K562 (cell line): ENCODE measurements at regions not wholly inside any gene's neighbourhood (a gene's known extent, or its start where the extent isn't known, plus 50 kb on each side); places are given as distances from the start of the nearest gene placed in this dataset.

ENCODE experiments used
- ATAC-seq: fragments of 200-7000 bp; cut with Tn5 transposase; 3 replicates; pipeline ENCODE4 v1.9.1; 2020; ENCODE audit warnings: moderate library complexity
- BruUV-seq: library from RNA; stranded (reverse); fragments of 400-500 nt; replicated peaks from 2 replicates; lab custom pipeline; 2021; lab: Mats Ljungman, UMichigan
- CTCF ChIA-PET: fragments of 300-600 bp; formaldehyde crosslinking; extraction: SDS; loops from one replicate; lab custom pipeline; 2021; ENCODE audit warnings: low intra/inter-chr PET ratio; lab: Yijun Ruan, JAX
- POLR2A ChIA-PET: fragments of 300-600, 350-650 bp; sonication (Branson Sonifier 250); formaldehyde crosslinking; extraction: SDS; loops from one replicate; lab custom pipeline; 2021; ENCODE audit warnings: antibody characterized with exemption, inconsistent platforms; lab: Yijun Ruan, JAX
- DNase-seq, 4 experiments: peaks; one replicate each; pipeline versions ENCODE4 v3.0.0 to v3.0.0-alpha.2; 2011 to 2018; ENCODE audit warnings: low spot score in 3 of 4, mixed read lengths in 3 of 4; ENCODE audit errors: extremely low read depth in 1 of 4
- FAIRE-seq: peaks from 2 replicates; lab custom pipeline; 2011; peaks lifted over from hg19 to GRCh38; lab: Jason Lieb, UNC
- H2AFZ ChIP-seq: 2 replicates; pipeline ENCODE4 v1.6.0; 2011; ENCODE audit warnings: low read depth, low read length, control low read depth, inconsistent platforms
- H3K27ac ChIP-seq: fragments of 200-600 bp; 3 replicates; pipeline ENCODE4 v1.8.0; 2011; ENCODE audit warnings: low read depth, mild to moderate bottlenecking, control low read depth, inconsistent platforms, low read length, moderate library complexity, mixed read lengths; ENCODE audit errors: extremely low read depth
- H3K27me3 ChIP-seq, 2 experiments: fragments of 300-600 bp in 1 of 2; 2 replicates in 1 of 2; 3 replicates in 1 of 2; pipeline versions ENCODE4 v1.6.0 to v1.8.0; 2011; ENCODE audit warnings: inconsistent platforms in 2 of 2, low read length in 2 of 2, mild to moderate bottlenecking in 1 of 2, mixed read lengths in 1 of 2, moderate library complexity in 1 of 2; ENCODE audit not compliant: control insufficient read depth in 2 of 2, insufficient read depth in 2 of 2
- H3K36me3 ChIP-seq: fragments of 300-600 bp; 3 replicates; pipeline ENCODE4 v1.8.0; 2011; ENCODE audit warnings: mild to moderate bottlenecking, low read length, inconsistent platforms; ENCODE audit not compliant: control insufficient read depth, insufficient read depth
- H3K4me1 ChIP-seq, 2 experiments: fragments of 200-600 bp in 1 of 2; replicated peaks in 1 of 2; 2 replicates in 1 of 2; 3 replicates in 1 of 2; pipeline versions ENCODE4 v1.5.1 to v1.8.0; 2011; ENCODE audit warnings: inconsistent platforms in 2 of 2, low read length in 2 of 2, mild to moderate bottlenecking in 1 of 2, mixed read lengths in 1 of 2, moderate library complexity in 1 of 2; ENCODE audit not compliant: control insufficient read depth in 2 of 2, insufficient read depth in 2 of 2
- H3K4me2 ChIP-seq: 2 replicates; pipeline ENCODE4 v1.6.1; 2011; ENCODE audit warnings: low read length, control low read depth, inconsistent platforms, mixed read lengths; ENCODE audit not compliant: insufficient read depth
- H3K4me3 ChIP-seq: fragments of 200-600 bp; sonication (generic), shearing (Covaris generic); 2 replicates; pipeline ENCODE4 v1.5.1; 2016; ENCODE audit warnings: control low read depth, inconsistent platforms
- H3K79me2 ChIP-seq: fragments of 200-600 bp; 3 replicates; pipeline ENCODE4 v1.8.0; 2011; ENCODE audit warnings: low read length, inconsistent platforms; ENCODE audit not compliant: control insufficient read depth, insufficient read depth
- H3K9ac ChIP-seq, 2 experiments: 2 replicates each; pipeline versions ENCODE4 v1.6.0 to v1.6.1; 2011; ENCODE audit warnings: low read depth in 2 of 2, low read length in 2 of 2, control low read depth in 1 of 2, inconsistent platforms in 1 of 2, mild to moderate bottlenecking in 1 of 2, mixed read lengths in 1 of 2; ENCODE audit not compliant: insufficient read depth in 1 of 2
- H3K9me1 ChIP-seq: one replicate; pipeline ENCODE4 v1.6.0; 2011; ENCODE audit warnings: inconsistent platforms, mild to moderate bottlenecking, low read length, moderate library complexity; ENCODE audit not compliant: control insufficient read depth, insufficient read depth
- H3K9me3 ChIP-seq: replicated peaks from 2 replicates; pipeline ENCODE4 v1.5.1; 2011; ENCODE audit warnings: low read depth, low read length, inconsistent platforms; ENCODE audit not compliant: control insufficient read depth, insufficient read depth
- H4K20me1 ChIP-seq: replicated peaks from 2 replicates; pipeline ENCODE4 v1.6.1; 2011; ENCODE audit warnings: low read length, inconsistent platforms, mixed read lengths; ENCODE audit not compliant: control insufficient read depth, insufficient read depth
- BMI1 ChIP-seq: fragments of 150-350 bp; IDR thresholded peaks from 2 replicates; pipeline ENCODE4 v1.6.1; 2014; ENCODE audit warnings: low read length
- E2F3 ChIP-seq: fragments of 250-450 bp; sonication (Bioruptor Pico); IDR thresholded peaks from 2 replicates; pipeline ENCODE4 v1.4.0; 2020; ENCODE audit warnings: mild to moderate bottlenecking
- GABPB2 ChIP-seq: fragments of 250-450 bp; sonication (Bioruptor Pico); conservative IDR thresholded peaks from 2 replicates; pipeline ENCODE4 v1.5.1; 2021; ENCODE audit warnings: mild to moderate bottlenecking
- HDAC1 ChIP-seq, 2 experiments: fragments of 450-650 bp; IDR thresholded peaks; 2 replicates each; pipeline ENCODE4 v1.6.1; 2016 to 2017; ENCODE audit warnings: inconsistent platforms in 1 of 2, mild to moderate bottlenecking in 1 of 2, moderate library complexity in 1 of 2
- HDGF ChIP-seq: fragments of 450-650 bp; IDR thresholded peaks from 2 replicates; pipeline ENCODE4 v1.6.1; 2016
- KDM1A ChIP-seq, 2 experiments: fragments of 450-650 bp; IDR thresholded peaks; 2 replicates each; pipeline ENCODE4 v1.6.1; 2016; ENCODE audit warnings: mild to moderate bottlenecking in 2 of 2
- MTA2 ChIP-seq: fragments of 450-650 bp; IDR thresholded peaks from 2 replicates; pipeline ENCODE4 v1.6.1; 2016; ENCODE audit warnings: low read depth
- NR2C1 ChIP-seq, 2 experiments: fragments of 450-650 bp; IDR thresholded peaks; 2 replicates each; pipeline ENCODE4 v1.6.1; 2017; ENCODE audit warnings: mild to moderate bottlenecking in 2 of 2, antibody characterized with exemption in 1 of 2, inconsistent platforms in 1 of 2, missing compliant biosample characterization in 1 of 2, missing genetic modification characterization in 1 of 2
- NRF1 ChIP-seq, 2 experiments: fragments of 450-650 bp; IDR thresholded peaks in 1 of 2; conservative IDR thresholded peaks in 1 of 2; 2 replicates each; pipeline ENCODE4 v1.6.1; 2014; ENCODE audit warnings: mild to moderate bottlenecking in 2 of 2
- RBFOX2 ChIP-seq: fragments of 200-400 bp; formaldehyde crosslinking; IDR thresholded peaks from 2 replicates; pipeline ENCODE4 v1.6.1; 2017; ENCODE audit warnings: low read depth, mild to moderate bottlenecking, low read length, moderate library complexity
- RNF2 ChIP-seq: sonication (generic); IDR thresholded peaks from 2 replicates; pipeline ENCODE4 v1.6.1; 2016
- SOX6 ChIP-seq: fragments of 450-650 bp; IDR thresholded peaks from 2 replicates; pipeline ENCODE4 v1.6.1; 2014; ENCODE audit warnings: mild to moderate bottlenecking
- ZNF143 ChIP-seq: sonication (generic); formaldehyde crosslinking; IDR thresholded peaks from 2 replicates; pipeline ENCODE4 v1.9.0; 2022; ENCODE audit warnings: mild to moderate bottlenecking, missing genetic modification reagents
- ZNF592 ChIP-seq: fragments of 450-650 bp; IDR thresholded peaks from 2 replicates; pipeline ENCODE4 v1.6.1; 2017; ENCODE audit warnings: antibody characterized with exemption, mild to moderate bottlenecking
- ZSCAN29 ChIP-seq: fragments of 450-650 bp; IDR thresholded peaks from 2 replicates; pipeline ENCODE4 v1.6.1; 2017
- WGBS: fragments of 100-300 bp; shearing (Covaris generic); methylation state at CpG from one replicate; pipeline ENCODE4 v1.1.6; 2016; ENCODE audit warnings: low coverage, mixed read lengths; ENCODE audit not compliant: insufficient coverage; ENCODE audit errors: missing lambda C conversion rate; 5-methylcytosine and 5-hydroxymethylcytosine counted together
- in situ Hi-C: fragments of 300-500 bp; cut with MboI; formaldehyde crosslinking; loops from 4 replicates; pipeline ENCODE4 v1.15.0; 2018; ENCODE audit warnings: inconsistent platforms, mixed read lengths
- intact Hi-C: fragments of 100-400 bp; cut with micrococcal nuclease; formaldehyde crosslinking; loops from 2 replicates; pipeline ENCODE4 v1.14.2; 2022
- TF ChIP-seq, protein P1 (sequence below): fragments of 250-450 bp; sonication (Bioruptor Pico); IDR thresholded peaks from 2 replicates; pipeline ENCODE4 v1.8.0; 2021; ENCODE audit warnings: mild to moderate bottlenecking, moderate library complexity

- FAIRE-seq: no peak
- no peaks in the 10 kb centered on the region for H3K9me3 ChIP-seq
These were observed 374.7 kb downstream of the TCERG1L start for GRCh38 chr10:130936851-130937250.

More at GRCh38 chr10:130936851-130937250, 374.7 kb downstream of the TCERG1L start:
- no peak overlapping the region for H3K27ac ChIP-seq
- no peaks in the 10 kb centered on the region for H4K20me1 ChIP-seq
- no peak overlapping the region for H3K4me2 ChIP-seq
- no peaks in the 10 kb centered on the region for H3K79me2 ChIP-seq
- H3K4me3 ChIP-seq: no peak overlapping the region
- H3K9me1 ChIP-seq: no peaks in the 10 kb centered on the region
- in situ Hi-C loops: no loop called here
- no peaks in the 10 kb centered on the region for H3K4me1 ChIP-seq
- no peaks in the 10 kb centered on the region for H3K36me3 ChIP-seq
- no peak for DNase-seq
- H3K9ac ChIP-seq: no peak overlapping the region
- CTCF ChIA-PET: no interaction called here
- ATAC-seq: no peak
- H2AFZ ChIP-seq: no peak overlapping the region
- no peaks in the 10 kb centered on the region; a peak in 2 of 5 replicates for H3K27me3 ChIP-seq
- TF ChIP-seq MTA2 (no peak), E2F3 (CRISPR knock-in tag) (no peak), ZSCAN29 (no peak), GABPB2 (no peak), HDAC1 (IDR thresholded peaks at IDR 0.05) (no peak), BMI1 (no peak), NRF1 (conservative IDR thresholded peaks at IDR 0.05 in 1 of 2, IDR thresholded peaks at IDR 0.05 in 1 of 2) (no peak), ZNF592 (no peak), NR2C1 (IDR thresholded peaks at IDR 0.05) (no peak), NR2C1 (tag; IDR thresholded peaks at IDR 0.05) (no peak), ZNF143 (CRISPR knock-in tag) (no peak), RBFOX2 (no peak), SOX6 (no peak), RNF2 (no peak), KDM1A (IDR thresholded peaks at IDR 0.05) (no peak), HDGF (no peak)
- TF ChIP-seq, protein P1, sequence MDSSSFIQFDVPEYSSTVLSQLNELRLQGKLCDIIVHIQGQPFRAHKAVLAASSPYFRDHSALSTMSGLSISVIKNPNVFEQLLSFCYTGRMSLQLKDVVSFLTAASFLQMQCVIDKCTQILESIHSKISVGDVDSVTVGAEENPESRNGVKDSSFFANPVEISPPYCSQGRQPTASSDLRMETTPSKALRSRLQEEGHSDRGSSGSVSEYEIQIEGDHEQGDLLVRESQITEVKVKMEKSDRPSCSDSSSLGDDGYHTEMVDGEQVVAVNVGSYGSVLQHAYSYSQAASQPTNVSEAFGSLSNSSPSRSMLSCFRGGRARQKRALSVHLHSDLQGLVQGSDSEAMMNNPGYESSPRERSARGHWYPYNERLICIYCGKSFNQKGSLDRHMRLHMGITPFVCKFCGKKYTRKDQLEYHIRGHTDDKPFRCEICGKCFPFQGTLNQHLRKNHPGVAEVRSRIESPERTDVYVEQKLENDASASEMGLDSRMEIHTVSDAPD: no peak
- POLR2A ChIA-PET: no interaction called here
- no TSS peak for BruUV-seq
- intact Hi-C loops: no loop called here
- 13% methylated on average over 4 of the region's 5 CpGs for WGBS
